Occipital lobe (tissue), 1 donor: ENCODE measurements at regions not wholly inside any gene's neighbourhood (a gene's known extent, or its start where the extent isn't known, plus 50 kb on each side); places are given as distances from the start of the nearest gene placed in this dataset.
"Not testable (repeated sequence)": the region's sequence is repeated elsewhere in the genome, so short reads cannot be mapped to it uniquely, and the experiment has no call there.

Experiments used
- DNase-seq: peaks from one replicate; lab custom pipeline; 2025; lab: John Stamatoyannopoulos, UW

GRCh38 chr4:62470421-62470983, 1270.4 kb downstream of the ADGRL3 start:
- DNase-seq: no peak

DNA sequence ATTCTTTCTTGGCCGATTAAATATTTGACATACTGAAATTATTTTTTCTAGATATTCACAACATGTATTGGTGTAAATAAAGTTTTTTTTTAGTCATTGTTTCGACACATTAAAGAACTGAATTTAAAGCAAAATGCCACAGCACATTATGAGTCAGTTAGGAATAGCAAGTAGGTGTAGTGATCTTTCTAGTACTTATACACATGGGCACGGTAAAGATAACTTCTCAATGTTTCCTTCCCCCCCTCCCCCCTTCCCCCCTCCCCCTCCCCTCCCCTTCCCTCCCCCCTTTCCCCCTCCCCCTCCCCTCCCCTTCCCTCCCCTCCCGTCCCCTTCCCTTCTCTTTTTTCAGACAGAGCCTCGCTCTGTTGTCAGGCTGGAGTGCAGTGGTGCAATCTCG, 1269.9 kb downstream of the ADGRL3 start:
- no peak for DNase-seq

GRCh38 chr4:62461961-62462360, 1261.8 kb downstream of the ADGRL3 start:
- DNase-seq: no peak

GRCh38 chr4:62460329-62460728, 1260.2 kb downstream of the ADGRL3 start:
- DNase-seq: no peak

GRCh38 chr4:62457356-62457755, 1257.2 kb downstream of the ADGRL3 start:
- no peak for DNase-seq

- DNase-seq: no peak
Measured at GRCh38 chr4:62455871-62456270, 1255.7 kb downstream of the ADGRL3 start.

DNA sequence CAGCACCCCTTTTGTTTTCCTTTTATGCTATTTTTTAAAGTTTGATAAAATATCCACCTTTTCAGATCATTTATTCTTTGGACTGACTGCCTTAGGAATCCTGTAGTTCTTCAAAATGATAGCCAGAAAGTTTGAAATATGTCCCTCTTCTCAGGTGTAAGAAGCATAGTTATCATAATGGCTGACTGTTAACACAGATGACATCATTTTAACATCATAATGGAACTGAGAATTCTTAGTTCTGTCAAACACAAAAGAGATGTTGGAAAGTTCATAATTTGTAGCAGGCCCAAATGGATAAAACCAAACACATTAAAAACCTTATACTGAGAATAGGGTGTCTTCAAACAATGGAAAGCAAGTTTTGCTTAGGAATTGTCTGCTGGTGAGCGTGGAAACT, 1254.4 kb downstream of the ADGRL3 start:
- no peak for DNase-seq

- no peak for DNase-seq
Measured at GRCh38 chr4:62450740-62451139, 1250.6 kb downstream of the ADGRL3 start.

GRCh38 chr4:62449538-62449937, 1249.4 kb downstream of the ADGRL3 start:
- no peak for DNase-seq

GRCh38 chr4:62448911-62449310, 1248.8 kb downstream of the ADGRL3 start:
- DNase-seq: no peak

DNA sequence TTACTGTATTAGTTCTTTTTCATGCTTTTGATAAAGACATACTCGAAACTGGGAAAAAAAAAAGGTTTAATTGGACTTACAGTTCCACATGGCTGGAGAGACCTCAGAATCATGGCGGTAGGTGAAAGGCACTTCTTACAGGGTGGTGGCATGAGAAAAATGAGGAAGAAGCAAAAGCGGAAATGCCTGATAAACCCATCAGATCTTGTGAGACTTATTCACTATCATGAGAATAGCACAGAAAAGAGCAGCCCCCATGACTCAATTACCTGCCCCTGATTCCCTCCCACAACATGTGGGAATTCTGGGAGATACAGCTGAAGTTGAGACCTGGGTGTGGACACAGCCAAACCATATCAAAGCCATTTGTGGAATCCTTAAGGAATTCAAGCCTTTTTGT, 1238.9 kb downstream of the ADGRL3 start:
- no peak for DNase-seq

DNA sequence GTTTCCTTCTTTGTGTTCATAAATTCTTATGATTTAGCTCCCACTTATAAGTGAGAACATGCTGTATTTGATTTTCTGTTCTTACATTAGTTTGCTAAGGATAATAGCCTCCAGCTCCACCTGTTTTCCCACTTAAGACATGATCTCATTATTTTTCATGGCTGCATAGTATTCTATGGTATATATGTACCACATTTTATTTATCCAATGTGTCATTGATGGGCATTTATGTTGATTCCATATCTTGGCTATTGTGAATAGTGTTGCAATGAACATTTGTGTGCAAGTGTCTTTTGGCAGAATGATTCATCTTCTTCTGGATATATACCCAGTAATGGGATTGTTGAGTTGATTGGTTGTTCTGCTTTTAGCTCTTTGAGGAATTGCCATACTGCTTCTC, 1234.8 kb downstream of the ADGRL3 start:
- DNase-seq: no peak

DNA sequence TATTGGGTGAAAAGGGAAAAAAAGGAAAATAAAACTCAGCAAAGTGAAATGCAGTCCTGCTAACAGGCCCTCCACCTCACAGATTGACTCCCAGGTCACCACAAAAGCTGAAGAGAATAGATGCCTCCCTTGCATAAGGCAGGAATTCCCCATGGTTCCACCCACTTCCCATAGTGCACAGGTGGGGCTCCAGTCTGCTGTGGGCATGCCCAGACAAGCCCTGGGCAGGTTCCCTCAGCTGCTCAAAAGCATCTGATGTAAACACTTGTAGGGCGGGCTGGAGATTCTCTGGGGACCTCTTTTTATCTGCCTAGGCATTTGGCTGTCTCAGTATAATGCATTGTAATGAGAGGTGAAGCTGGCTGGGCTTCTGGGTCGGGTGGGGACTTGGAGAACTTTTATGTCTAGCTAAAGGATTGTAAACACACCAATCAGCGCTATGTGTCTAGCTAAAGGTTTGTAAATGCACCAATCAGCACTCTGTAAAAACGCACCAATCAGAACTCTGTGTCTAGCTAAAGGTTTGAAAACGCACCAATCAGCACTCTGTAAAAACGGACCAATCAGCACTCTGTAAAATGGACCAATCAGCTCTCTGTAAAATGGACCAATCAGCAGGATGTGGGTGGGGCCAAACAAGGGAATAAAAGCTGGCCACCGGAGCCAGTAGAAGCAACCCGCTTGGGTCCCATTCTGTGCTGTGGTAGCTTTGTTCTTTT, 1231.5 kb downstream of the ADGRL3 start:
- not testable (repeated sequence) for DNase-seq

DNA sequence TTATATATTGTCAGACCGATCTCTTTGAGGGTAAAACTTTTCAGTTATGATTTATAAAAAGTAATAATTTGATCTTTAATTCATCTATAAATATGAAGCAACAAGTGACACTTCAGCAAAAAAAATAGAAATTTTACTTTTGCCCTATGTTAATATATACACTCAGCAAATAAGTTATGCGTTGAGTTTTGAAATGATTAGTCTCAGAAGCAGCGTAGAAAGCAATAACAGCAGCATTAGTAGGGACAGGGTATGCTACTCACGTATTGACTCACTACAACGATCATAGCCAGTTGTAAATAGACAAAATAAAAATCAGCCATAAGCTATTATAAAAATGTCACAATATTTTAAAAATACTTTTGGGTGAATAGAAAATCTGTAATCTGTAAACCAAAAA, 1229.2 kb downstream of the ADGRL3 start:
- DNase-seq: no peak

DNA sequence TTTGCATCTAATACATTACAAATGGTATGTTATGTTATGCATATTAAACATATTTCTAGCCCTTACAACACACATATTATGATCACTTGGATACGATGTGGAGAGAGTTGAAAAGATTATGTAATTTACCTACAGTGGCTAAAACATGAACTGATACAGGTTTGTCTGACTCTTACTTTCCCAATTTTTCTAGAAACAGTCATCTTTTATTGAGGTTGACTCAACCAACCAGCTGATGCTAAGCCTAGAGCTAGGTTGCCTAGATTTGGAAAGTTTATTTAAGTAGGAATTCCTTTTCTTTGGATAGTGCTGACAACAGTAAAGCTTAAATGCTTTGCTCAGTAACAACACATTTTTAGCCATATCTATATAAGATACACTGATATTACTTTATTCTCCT, 1215.1 kb downstream of the ADGRL3 start:
- DNase-seq: no peak

DNA sequence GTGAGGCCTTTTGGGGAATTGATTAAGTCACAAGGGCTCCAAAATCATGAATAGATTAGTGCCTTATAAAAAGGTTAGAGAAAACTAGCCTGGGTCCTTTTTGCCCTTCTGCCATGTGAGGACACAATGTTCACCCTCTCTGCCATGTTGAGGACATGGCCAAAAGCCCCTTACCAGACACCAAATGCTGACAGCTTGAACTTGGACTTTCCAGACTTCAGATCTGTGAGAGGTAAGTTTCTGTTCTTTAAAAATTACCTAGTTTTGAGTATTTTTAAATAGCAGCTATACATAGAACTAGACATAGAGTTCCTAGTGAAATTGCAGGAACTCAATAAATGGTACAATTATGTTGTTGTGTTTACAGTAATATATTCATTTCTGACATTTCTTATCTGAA, 1214.4 kb downstream of the ADGRL3 start:
- no peak for DNase-seq

DNA sequence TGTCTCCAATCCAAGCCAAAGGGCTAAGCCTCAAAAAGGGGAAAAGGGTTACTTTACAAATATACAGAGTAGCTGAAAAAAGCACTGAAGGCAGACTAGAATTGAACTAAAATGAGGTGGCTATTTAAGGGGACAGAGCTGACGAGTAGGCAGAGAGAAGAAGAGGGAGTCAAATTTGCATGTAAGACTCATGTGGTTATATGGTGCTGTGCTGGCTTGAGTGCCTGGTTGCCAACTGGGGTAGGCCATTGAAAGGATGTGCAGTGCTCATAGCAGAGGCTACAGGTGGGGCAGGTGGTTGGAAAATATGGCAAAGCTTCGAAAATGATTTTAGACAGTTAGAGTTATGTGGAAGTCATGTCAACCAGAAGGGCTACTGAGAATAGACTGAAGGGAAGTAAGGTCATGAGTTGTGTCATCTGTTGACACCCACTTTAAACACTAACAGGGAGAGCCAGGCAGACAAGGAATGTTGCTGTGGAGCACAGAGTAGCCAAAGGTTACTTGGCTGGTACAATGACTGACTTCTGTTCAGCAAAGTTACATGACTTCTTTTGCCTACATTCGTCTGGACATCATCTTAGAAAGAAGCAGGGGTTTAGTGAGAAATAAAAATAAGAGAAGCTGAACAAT, 1210.4 kb downstream of the ADGRL3 start:
- no peak for DNase-seq

DNA sequence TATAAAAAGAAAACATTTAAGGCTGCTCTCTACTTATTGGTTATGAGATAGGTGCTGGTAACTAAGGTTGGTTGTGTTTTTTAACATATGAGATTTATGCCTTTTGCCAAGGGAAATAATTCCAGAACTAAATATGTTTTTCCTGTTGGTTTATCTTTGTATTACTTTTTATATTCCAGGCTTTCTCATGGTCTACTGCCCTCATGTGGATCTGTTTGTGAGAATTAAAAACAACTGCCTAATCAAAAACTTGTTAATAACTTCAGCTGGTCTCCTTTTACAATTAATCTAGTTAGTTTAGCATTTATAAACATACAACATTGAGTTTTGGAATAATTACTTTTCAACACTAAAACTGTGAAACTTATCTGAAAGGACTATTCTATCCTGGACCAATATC, 1208.3 kb downstream of the ADGRL3 start:
- DNase-seq: no peak

DNA sequence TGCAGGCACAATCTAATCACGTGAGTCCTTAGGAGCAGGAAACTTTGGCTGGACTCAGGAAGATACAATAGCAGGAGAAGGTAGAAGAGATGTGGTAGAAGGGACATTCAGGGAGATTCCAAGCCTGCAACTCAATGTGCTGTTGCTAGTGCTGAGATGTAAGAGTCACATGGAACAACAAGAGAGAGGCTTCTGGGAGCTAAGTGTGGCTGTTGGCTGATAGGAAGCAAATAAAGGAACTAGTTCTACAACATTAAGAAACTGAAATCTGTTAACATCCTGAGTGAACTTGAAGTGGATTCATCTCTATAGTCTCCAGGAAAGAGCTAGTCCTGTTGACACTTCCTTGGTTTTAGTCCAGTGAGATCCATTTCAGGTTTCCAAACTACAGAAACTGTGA, 1207.4 kb downstream of the ADGRL3 start:
- DNase-seq: no peak

- no peak for DNase-seq
Measured at GRCh38 chr4:62402088-62402806, 1202.1 kb downstream of the ADGRL3 start.

GRCh38 chr4:62399242-62399641, 1199.1 kb downstream of the ADGRL3 start:
- DNase-seq: no peak

GRCh38 chr4:62398318-62398717, 1198.2 kb downstream of the ADGRL3 start:
- DNase-seq: no peak
